Osteoblast (primary cell): ENCODE measurements at regions not wholly inside any gene's neighbourhood (a gene's known extent, or its start where the extent isn't known, plus 50 kb on each side); places are given as distances from the start of the nearest gene placed in this dataset.

Experiments used
- DNase-seq: peaks from one replicate; pipeline ENCODE4 v3.0.0; 2011; ENCODE audit warnings: low spot score, mixed read lengths; ENCODE audit not compliant: insufficient read length; ENCODE audit errors: missing footprints
- H2AFZ ChIP-seq: 2 replicates; pipeline ENCODE4 v1.6.0; 2011; ENCODE audit warnings: mild to moderate bottlenecking, low read length
- H3K27ac ChIP-seq: 2 replicates; pipeline ENCODE4 v1.5.1; 2011; ENCODE audit warnings: mild to moderate bottlenecking, low read depth, low read length, moderate library complexity
- H3K27me3 ChIP-seq: 2 replicates; pipeline ENCODE4 v1.6.0; 2012; ENCODE audit warnings: mild to moderate bottlenecking, control low read depth, inconsistent platforms, low read length, moderate library complexity; ENCODE audit not compliant: insufficient read depth
- H3K36me3 ChIP-seq: 2 replicates; pipeline ENCODE4 v1.5.1; 2011; ENCODE audit warnings: mild to moderate bottlenecking, low read length, control low read depth, moderate library complexity; ENCODE audit not compliant: insufficient read depth
- H3K4me1 ChIP-seq: 2 replicates; pipeline ENCODE4 v1.5.1; 2011; ENCODE audit warnings: mild to moderate bottlenecking, low read length, control low read depth, moderate library complexity; ENCODE audit not compliant: insufficient read depth
- H3K4me2 ChIP-seq: 2 replicates; pipeline ENCODE4 v1.6.0; 2011; ENCODE audit warnings: mild to moderate bottlenecking, low read length; ENCODE audit not compliant: insufficient read depth
- H3K4me3 ChIP-seq: fragments of 200-600 bp; sonication (generic); 3 replicates; pipeline ENCODE4 v1.5.1; 2012; ENCODE audit warnings: mild to moderate bottlenecking, low read length, inconsistent platforms; ENCODE audit not compliant: insufficient read depth
- H3K79me2 ChIP-seq: 2 replicates; pipeline ENCODE4 v1.6.0; 2012; ENCODE audit warnings: mild to moderate bottlenecking, low read length, control low read depth, inconsistent platforms; ENCODE audit not compliant: insufficient read depth
- H3K9me3 ChIP-seq: 2 replicates; pipeline ENCODE4 v1.5.1; 2011; ENCODE audit warnings: low read depth, low read length, control low read depth
- H4K20me1 ChIP-seq: 2 replicates; pipeline ENCODE4 v1.6.0; 2012; ENCODE audit warnings: mild to moderate bottlenecking, low read length, control low read depth; ENCODE audit not compliant: insufficient read depth
- TF ChIP-seq, protein P1 (sequence below): IDR thresholded peaks from 2 replicates; pipeline ENCODE4 v1.5.1; 2011; ENCODE audit warnings: mild to moderate bottlenecking, low read depth, low read length, moderate library complexity; ENCODE audit errors: extremely low read depth

DNA sequence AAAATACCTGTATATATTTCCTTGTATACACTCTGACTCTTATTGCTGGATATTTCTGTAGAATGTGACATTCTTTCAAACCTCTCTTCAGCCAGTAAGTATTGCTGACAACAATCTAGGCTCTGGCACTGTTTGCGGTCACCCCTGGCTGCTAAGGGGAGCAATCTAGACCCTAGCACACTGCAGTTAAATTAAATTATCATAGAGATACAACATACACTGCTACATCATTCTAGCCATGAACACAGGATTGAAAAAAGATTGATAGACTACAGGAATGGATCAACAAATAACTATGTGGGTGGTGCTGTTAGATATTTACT lies 108.7 kb upstream of the MEIS2 start:
- Histone ChIP-seq H3K9me3 (no peaks in the 10 kb centered on the region), H3K4me3 (no peak overlapping the region), H3K27ac (no peak overlapping the region), H4K20me1 (no peaks in the 10 kb centered on the region), H3K4me2 (no peak overlapping the region), H2AFZ (no peak overlapping the region), H3K36me3 (no peaks in the 10 kb centered on the region), H3K4me1 (no peaks in the 10 kb centered on the region), H3K79me2 (no peaks in the 10 kb centered on the region), H3K27me3 (no peaks in the 10 kb centered on the region)
- no peak for DNase-seq
- TF ChIP-seq, protein P1, sequence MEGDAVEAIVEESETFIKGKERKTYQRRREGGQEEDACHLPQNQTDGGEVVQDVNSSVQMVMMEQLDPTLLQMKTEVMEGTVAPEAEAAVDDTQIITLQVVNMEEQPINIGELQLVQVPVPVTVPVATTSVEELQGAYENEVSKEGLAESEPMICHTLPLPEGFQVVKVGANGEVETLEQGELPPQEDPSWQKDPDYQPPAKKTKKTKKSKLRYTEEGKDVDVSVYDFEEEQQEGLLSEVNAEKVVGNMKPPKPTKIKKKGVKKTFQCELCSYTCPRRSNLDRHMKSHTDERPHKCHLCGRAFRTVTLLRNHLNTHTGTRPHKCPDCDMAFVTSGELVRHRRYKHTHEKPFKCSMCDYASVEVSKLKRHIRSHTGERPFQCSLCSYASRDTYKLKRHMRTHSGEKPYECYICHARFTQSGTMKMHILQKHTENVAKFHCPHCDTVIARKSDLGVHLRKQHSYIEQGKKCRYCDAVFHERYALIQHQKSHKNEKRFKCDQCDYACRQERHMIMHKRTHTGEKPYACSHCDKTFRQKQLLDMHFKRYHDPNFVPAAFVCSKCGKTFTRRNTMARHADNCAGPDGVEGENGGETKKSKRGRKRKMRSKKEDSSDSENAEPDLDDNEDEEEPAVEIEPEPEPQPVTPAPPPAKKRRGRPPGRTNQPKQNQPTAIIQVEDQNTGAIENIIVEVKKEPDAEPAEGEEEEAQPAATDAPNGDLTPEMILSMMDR = no peak

DNA sequence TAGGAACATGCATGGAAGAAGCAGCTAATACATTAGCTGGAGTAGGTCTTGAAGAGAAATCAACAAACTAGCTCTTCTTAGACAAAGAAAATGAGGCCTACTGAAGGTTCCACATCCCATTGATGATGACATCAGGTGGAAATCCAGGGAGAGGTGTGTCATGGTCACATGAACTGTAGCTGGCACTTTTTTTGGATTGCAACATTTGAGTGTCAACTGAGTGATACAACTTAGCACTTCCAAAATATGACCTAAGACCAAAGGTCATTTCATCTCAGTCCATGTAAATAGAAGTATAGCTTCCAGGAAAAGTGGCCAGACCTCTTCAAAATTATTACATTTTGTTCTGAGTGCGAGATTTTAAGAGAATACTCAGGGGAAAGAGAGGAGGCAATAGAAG lies 117.2 kb upstream of the MEIS2 start:
- no peak for DNase-seq

DNA sequence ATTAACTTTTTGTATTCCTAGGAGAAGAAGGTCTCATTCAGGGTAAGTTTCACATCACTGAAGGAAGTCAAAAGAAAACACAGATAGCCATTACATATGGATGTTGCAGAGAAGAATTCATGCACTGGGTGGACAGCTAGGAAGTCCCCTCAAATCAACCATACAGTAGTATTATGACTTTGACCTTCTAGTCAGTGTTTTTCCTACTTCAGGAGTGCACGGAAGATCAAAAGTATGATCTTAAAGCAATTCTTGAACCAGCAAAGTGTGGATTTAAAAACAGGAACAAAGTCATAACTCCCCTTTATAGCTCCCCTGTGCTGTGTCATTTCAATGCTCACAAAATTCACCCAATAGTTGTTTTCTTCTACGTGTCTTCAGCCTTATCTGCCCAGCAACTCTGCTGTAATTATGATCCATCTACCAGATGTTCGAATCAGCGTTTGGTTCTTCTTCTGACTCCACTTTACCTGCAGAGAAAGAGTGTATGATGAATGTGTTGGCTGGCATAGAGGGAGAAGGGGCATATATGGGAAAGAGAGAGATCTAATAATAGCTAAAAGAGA lies 118.1 kb upstream of the MEIS2 start:
- Histone ChIP-seq H3K27ac (no peak overlapping the region), H3K9me3 (no peaks in the 10 kb centered on the region), H3K27me3 (no peaks in the 10 kb centered on the region)

More for the DNA sequence above, 117.2 kb upstream of the MEIS2 start:
- no peak overlapping the region for H3K27ac ChIP-seq
- TF ChIP-seq, protein P1 = no peak
- H3K79me2 ChIP-seq = no peaks in the 10 kb centered on the region
- H3K4me3 ChIP-seq = no peak overlapping the region
- H3K4me1 ChIP-seq = no peaks in the 10 kb centered on the region
- no peak overlapping the region for H2AFZ ChIP-seq
- no peaks in the 10 kb centered on the region for H3K9me3 ChIP-seq
- no peak overlapping the region for H3K4me2 ChIP-seq
- H3K36me3 ChIP-seq = no peaks in the 10 kb centered on the region
- H3K27me3 ChIP-seq = no peaks in the 10 kb centered on the region
- no peaks in the 10 kb centered on the region for H4K20me1 ChIP-seq

DNA sequence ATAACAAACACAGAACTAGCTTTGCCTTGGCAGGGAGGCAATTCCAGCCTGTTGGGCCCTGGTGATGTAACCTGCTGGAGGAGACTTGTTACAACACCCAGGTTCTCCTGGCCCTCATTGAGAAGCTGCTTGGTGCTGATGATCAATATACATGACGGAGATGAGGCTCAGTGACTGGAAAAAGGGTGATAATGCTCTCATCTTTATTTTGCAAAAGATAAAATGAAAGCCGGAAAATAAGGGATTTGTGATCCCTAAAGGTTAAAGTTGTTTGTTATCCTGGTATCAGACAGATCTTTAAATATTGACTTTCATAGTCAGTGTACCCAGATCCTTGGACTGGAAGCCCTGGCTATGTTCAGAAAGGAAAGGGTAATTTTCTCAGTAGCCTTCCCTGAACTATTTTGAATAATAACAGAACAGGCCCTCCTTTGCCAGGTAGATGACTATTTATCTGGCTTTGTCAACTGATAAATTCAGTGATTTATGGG lies 118.9 kb upstream of the MEIS2 start:
- H3K36me3 ChIP-seq = no peaks in the 10 kb centered on the region
- H4K20me1 ChIP-seq = no peaks in the 10 kb centered on the region
- no peak overlapping the region for H2AFZ ChIP-seq
- TF ChIP-seq, protein P1 = no peak
- no peak overlapping the region for H3K4me3 ChIP-seq
- no peaks in the 10 kb centered on the region for H3K9me3 ChIP-seq
- DNase-seq = no peak
- no peaks in the 10 kb centered on the region for H3K79me2 ChIP-seq
- no peak overlapping the region for H3K27ac ChIP-seq
- H3K27me3 ChIP-seq = no peaks in the 10 kb centered on the region
- H3K4me2 ChIP-seq = no peak overlapping the region
- no peaks in the 10 kb centered on the region for H3K4me1 ChIP-seq

More for the DNA sequence above, 118.1 kb upstream of the MEIS2 start:
- TF ChIP-seq, protein P1 = no peak
- Histone ChIP-seq H3K4me3 (no peak overlapping the region), H3K79me2 (no peaks in the 10 kb centered on the region), H4K20me1 (no peaks in the 10 kb centered on the region), H3K36me3 (no peaks in the 10 kb centered on the region), H3K4me2 (no peak overlapping the region), H2AFZ (no peak overlapping the region), H3K4me1 (no peaks in the 10 kb centered on the region)
- DNase-seq = no peak
